Neural progenitor cell (in vitro differentiated cells): ENCODE measurements at regions not wholly inside any gene's neighbourhood (a gene's known extent, or its start where the extent isn't known, plus 50 kb on each side); places are given as distances from the start of the nearest gene placed in this dataset.

Experiments
- DNase-seq: peaks from one replicate; pipeline ENCODE4 v3.0.0-alpha.2; 2016; ENCODE audit warnings: low spot score
- H2AFZ ChIP-seq: fragments of 200-600 bp; sonication (generic); replicated peaks from 2 replicates; pipeline ENCODE4 v1.6.1; 2016; ENCODE audit warnings: antibody characterized with exemption
- H3F3A ChIP-seq: fragments of 200-600 bp; sonication (generic); 2 replicates; pipeline ENCODE4 v1.6.1; 2016; ENCODE audit warnings: antibody characterized with exemption, low read depth
- H3K27ac ChIP-seq: fragments of 200-600 bp; sonication (generic); 2 replicates; pipeline ENCODE4 v1.5.1; 2016; ENCODE audit warnings: mild to moderate bottlenecking
- H3K27me3 ChIP-seq: fragments of 200-600 bp; sonication (generic); 2 replicates; pipeline ENCODE4 v1.6.1; 2016; ENCODE audit warnings: mild to moderate bottlenecking, moderate library complexity
- H3K36me3 ChIP-seq: fragments of 200-600 bp; sonication (generic); 2 replicates; pipeline ENCODE4 v1.5.1; 2016
- H3K4me1 ChIP-seq: fragments of 200-600 bp; sonication (generic); 2 replicates; pipeline ENCODE4 v1.6.1; 2016; ENCODE audit warnings: mixed run types
- H3K4me2 ChIP-seq: fragments of 200-600 bp; sonication (generic); 2 replicates; pipeline ENCODE4 v1.6.1; 2016
- H3K4me3 ChIP-seq: fragments of 200-600 bp; sonication (generic); 2 replicates; pipeline ENCODE4 v1.5.1; 2016
- H3K79me2 ChIP-seq: fragments of 200-600 bp; sonication (generic); 2 replicates; pipeline ENCODE4 v1.6.1; 2016; ENCODE audit warnings: low read depth
- H3K9ac ChIP-seq: fragments of 200-600 bp; sonication (generic); 2 replicates; pipeline ENCODE4 v1.6.1; 2016
- H3K9me3 ChIP-seq: fragments of 200-600 bp; sonication (generic); 2 replicates; pipeline ENCODE4 v1.5.1; 2016; ENCODE audit warnings: low read depth
- H4K20me1 ChIP-seq: fragments of 200-600 bp; sonication (generic); 2 replicates; pipeline ENCODE4 v1.6.1; 2016; ENCODE audit warnings: low read depth
- H3K27ac Mint-ChIP-seq: 3 replicates; pipeline ENCODE4 v1.8.0; 2021; ENCODE audit warnings: mixed read lengths
- H3K27me3 Mint-ChIP-seq: 2 replicates; pipeline ENCODE4 v1.8.0; 2022; ENCODE audit warnings: low read depth, mild to moderate bottlenecking, inconsistent platforms, moderate library complexity, mixed read lengths; ENCODE audit not compliant: insufficient read depth
- H3K36me3 Mint-ChIP-seq: 3 replicates; pipeline ENCODE4 v1.8.0; 2021; ENCODE audit warnings: mixed read lengths
- H3K4me1 Mint-ChIP-seq: 3 replicates; pipeline ENCODE4 v1.8.0; 2021; ENCODE audit warnings: mixed read lengths
- H3K4me3 Mint-ChIP-seq: 3 replicates; pipeline ENCODE4 v1.8.0; 2021; ENCODE audit warnings: mild to moderate bottlenecking, moderate library complexity, mixed read lengths
- H3K9me3 Mint-ChIP-seq: 3 replicates; pipeline ENCODE4 v1.8.0; 2020; ENCODE audit warnings: mixed read lengths
- EZH2 ChIP-seq: fragments of 200-600 bp; sonication (generic); IDR thresholded peaks from 2 replicates; pipeline ENCODE4 v1.6.1; 2017; ENCODE audit warnings: antibody characterized with exemption, mild to moderate bottlenecking, moderate library complexity
- EZH2phosphoT487 ChIP-seq: fragments of 200-600 bp; sonication (generic); IDR thresholded peaks from 2 replicates; pipeline ENCODE4 v1.6.1; 2017; ENCODE audit warnings: antibody characterized with exemption
- TF ChIP-seq, protein P1 (sequence below): fragments of 200-600 bp; sonication (generic); IDR thresholded peaks from 2 replicates; pipeline ENCODE4 v1.5.1; 2017; ENCODE audit warnings: antibody characterized with exemption, mild to moderate bottlenecking

DNA sequence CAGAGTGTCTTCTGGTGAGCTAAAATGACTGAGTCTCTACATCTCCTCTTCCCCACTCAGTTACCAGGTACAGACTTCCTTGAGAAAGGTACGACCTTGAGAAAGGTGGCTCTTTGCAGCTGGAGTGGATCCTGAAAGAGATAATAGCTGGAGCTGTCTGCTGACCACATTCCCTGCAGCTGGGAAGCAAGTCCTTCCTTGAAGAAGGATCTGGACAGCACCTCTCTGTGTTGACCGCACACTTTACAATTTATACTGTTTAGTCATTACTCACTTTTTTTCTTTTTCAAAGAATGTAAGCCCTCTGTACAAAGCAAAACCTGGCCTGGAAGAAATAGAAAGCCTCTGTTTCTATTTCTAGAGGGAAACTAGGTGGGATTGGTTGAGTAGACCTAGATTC lies 148.8 kb downstream of the MACIR start:
- H3K4me1 ChIP-seq, result no peaks in the 10 kb centered on the region
- Mint-ChIP-seq H3K9me3 (no peaks in the 10 kb centered on the region), H3K4me1 (peaks cover 11% of the 10 kb centered on the region), H3K27ac (no peak overlapping the region), H3K27me3 (peaks cover 2% of the 10 kb centered on the region), H3K36me3 (no peaks in the 10 kb centered on the region), H3K4me3 (no peak overlapping the region)
- H3K36me3 ChIP-seq, result no peaks in the 10 kb centered on the region
- no peaks in the 10 kb centered on the region for H3K27me3 ChIP-seq
- no peaks in the 10 kb centered on the region for H3K9me3 ChIP-seq
- H3F3A ChIP-seq, result no peaks in the 10 kb centered on the region
- no peak for TF ChIP-seq EZH2
- TF ChIP-seq, protein P1, sequence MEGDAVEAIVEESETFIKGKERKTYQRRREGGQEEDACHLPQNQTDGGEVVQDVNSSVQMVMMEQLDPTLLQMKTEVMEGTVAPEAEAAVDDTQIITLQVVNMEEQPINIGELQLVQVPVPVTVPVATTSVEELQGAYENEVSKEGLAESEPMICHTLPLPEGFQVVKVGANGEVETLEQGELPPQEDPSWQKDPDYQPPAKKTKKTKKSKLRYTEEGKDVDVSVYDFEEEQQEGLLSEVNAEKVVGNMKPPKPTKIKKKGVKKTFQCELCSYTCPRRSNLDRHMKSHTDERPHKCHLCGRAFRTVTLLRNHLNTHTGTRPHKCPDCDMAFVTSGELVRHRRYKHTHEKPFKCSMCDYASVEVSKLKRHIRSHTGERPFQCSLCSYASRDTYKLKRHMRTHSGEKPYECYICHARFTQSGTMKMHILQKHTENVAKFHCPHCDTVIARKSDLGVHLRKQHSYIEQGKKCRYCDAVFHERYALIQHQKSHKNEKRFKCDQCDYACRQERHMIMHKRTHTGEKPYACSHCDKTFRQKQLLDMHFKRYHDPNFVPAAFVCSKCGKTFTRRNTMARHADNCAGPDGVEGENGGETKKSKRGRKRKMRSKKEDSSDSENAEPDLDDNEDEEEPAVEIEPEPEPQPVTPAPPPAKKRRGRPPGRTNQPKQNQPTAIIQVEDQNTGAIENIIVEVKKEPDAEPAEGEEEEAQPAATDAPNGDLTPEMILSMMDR, result no peak
- no peak for DNase-seq
- no peaks in the 10 kb centered on the region for H3K79me2 ChIP-seq
- no peak overlapping the region for H2AFZ ChIP-seq
- no peak overlapping the region for H3K4me2 ChIP-seq
- H3K9ac ChIP-seq, result no peak overlapping the region
- no peaks in the 10 kb centered on the region for H4K20me1 ChIP-seq
- H3K27ac ChIP-seq, result no peak overlapping the region
- no peak overlapping the region for H3K4me3 ChIP-seq

DNA sequence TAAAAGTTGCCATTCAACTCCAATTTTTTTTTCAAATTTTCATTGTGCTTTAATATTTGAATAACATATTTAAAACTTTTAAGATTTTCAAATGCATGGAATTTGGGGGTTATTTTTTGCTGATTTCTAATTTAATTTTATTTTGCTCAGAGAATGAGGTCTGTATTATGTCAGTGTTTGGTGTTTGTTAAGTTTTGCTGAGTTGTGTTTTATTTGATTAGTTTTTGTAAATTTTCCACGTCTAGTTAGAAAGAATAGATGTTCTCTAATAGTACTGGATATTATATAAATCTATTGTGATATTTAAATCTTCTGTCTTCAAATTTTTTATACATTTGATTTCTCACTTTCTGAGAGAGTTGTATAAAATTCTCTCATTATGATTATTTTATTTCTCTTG lies 145.9 kb downstream of the MACIR start:
- no peak for DNase-seq
- Histone ChIP-seq H3K27me3 (no peaks in the 10 kb centered on the region), H4K20me1 (no peaks in the 10 kb centered on the region), H3K4me3 (no peak overlapping the region), H3K9me3 (no peaks in the 10 kb centered on the region), H3K79me2 (no peaks in the 10 kb centered on the region), H3K36me3 (no peaks in the 10 kb centered on the region), H3K27ac (no peak overlapping the region), H3K4me1 (no peaks in the 10 kb centered on the region), H3K9ac (no peak overlapping the region), H2AFZ (no peak overlapping the region), H3K4me2 (no peak overlapping the region), H3F3A (no peaks in the 10 kb centered on the region)
- no peak overlapping the region for H3K4me3 Mint-ChIP-seq
- no peak overlapping the region for H3K27ac Mint-ChIP-seq
- H3K36me3 Mint-ChIP-seq, result no peaks in the 10 kb centered on the region
- H3K4me1 Mint-ChIP-seq, result peaks cover 1% of the 10 kb centered on the region
- peaks cover 2% of the 10 kb centered on the region for H3K9me3 Mint-ChIP-seq
- H3K27me3 Mint-ChIP-seq, result peaks cover 2% of the 10 kb centered on the region
- TF ChIP-seq, protein P1, result no peak
- TF ChIP-seq EZH2phosphoT487, result no peak

DNA sequence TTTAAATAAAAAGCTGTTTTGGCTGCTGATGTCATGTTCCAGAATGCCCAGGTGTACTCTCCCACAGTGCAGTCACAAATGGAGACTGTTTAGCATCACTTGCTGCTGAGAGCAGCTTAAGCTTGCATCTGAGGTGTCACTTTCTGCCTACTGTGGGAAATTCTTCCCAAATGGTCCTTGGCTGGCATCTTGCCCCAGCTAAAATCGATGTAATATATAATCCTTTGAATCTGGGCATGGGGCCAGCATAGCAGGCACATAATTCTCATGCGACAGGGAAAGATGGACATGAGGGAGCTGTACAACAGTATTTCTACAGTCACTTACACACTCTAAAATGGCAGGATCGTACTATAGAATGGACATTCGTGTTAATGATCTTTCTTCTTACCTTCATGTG lies 144.3 kb downstream of the MACIR start:
- no peaks in the 10 kb centered on the region for H3K36me3 Mint-ChIP-seq
- no peaks in the 10 kb centered on the region for H3F3A ChIP-seq
- no peaks in the 10 kb centered on the region for H3K27me3 ChIP-seq
- H3K9me3 ChIP-seq, result no peaks in the 10 kb centered on the region
- H3K79me2 ChIP-seq, result no peaks in the 10 kb centered on the region
- DNase-seq, result no peak
- no peaks in the 10 kb centered on the region for H3K36me3 ChIP-seq
- H3K4me2 ChIP-seq, result no peak overlapping the region
- no peak overlapping the region for H3K4me3 ChIP-seq
- no peaks in the 10 kb centered on the region for H3K27me3 Mint-ChIP-seq
- H3K9ac ChIP-seq, result no peak overlapping the region
- peaks cover 4% of the 10 kb centered on the region for H3K9me3 Mint-ChIP-seq
- no peak overlapping the region for H3K27ac ChIP-seq
- no peaks in the 10 kb centered on the region for H3K4me1 ChIP-seq
- H3K4me3 Mint-ChIP-seq, result no peak overlapping the region
- TF ChIP-seq EZH2, result no peak
- TF ChIP-seq, protein P1, result no peak
- TF ChIP-seq EZH2phosphoT487, result no peak
- no peak overlapping the region for H3K27ac Mint-ChIP-seq
- peaks cover 5% of the 10 kb centered on the region for H3K4me1 Mint-ChIP-seq
- H2AFZ ChIP-seq, result no peak overlapping the region
- no peaks in the 10 kb centered on the region for H4K20me1 ChIP-seq
